ENCODE measurements at regions not wholly inside any gene's neighbourhood (a gene's known extent, or its start where the extent isn't known, plus 50 kb on each side); places are given as distances from the start of the nearest gene placed in this dataset.

- peak; percentile 41 for DNase-seq
Measured at GRCh38 chr14:62179367-62180018, 417.3 kb downstream of the SNAPC1 start.

- no peak for DNase-seq
Measured at GRCh38 chr14:62181591-62181990, 419.4 kb downstream of the SNAPC1 start.

- DNase-seq, result no peak
Measured at GRCh38 chr14:62185078-62185477, 422.9 kb downstream of the SNAPC1 start.

GRCh38 chr14:62187265-62187664, 425.0 kb downstream of the SNAPC1 start:
- no peak for DNase-seq

- no peak for DNase-seq
Measured at GRCh38 chr14:62189698-62190097, 427.5 kb downstream of the SNAPC1 start.

- DNase-seq, result no peak
Measured at GRCh38 chr14:62206456-62206855, 444.2 kb downstream of the SNAPC1 start.

GRCh38 chr14:62209287-62209899, 447.2 kb downstream of the SNAPC1 start:
- no peak for DNase-seq

- no peak for DNase-seq
Measured at GRCh38 chr14:62213516-62213915, 451.3 kb downstream of the SNAPC1 start.

- no peak for DNase-seq
Measured at GRCh38 chr14:62216121-62216520, 453.9 kb downstream of the SNAPC1 start.

- no peak for DNase-seq
Measured at GRCh38 chr14:62234849-62235248, 472.6 kb downstream of the SNAPC1 start.

GRCh38 chr14:62244221-62244620, 482.0 kb downstream of the SNAPC1 start:
- no peak for DNase-seq

- DNase-seq, result no peak
Measured at GRCh38 chr14:62247266-62247665, 485.0 kb downstream of the SNAPC1 start.

GRCh38 chr14:62251237-62251636, 489.0 kb downstream of the SNAPC1 start:
- DNase-seq, result no peak

- no peak for DNase-seq
Measured at GRCh38 chr14:62253171-62253570, 491.0 kb downstream of the SNAPC1 start.

- no peak for DNase-seq
Measured at GRCh38 chr14:62253911-62254310, 491.7 kb downstream of the SNAPC1 start.

GRCh38 chr14:62269204-62269603, 507.0 kb downstream of the SNAPC1 start:
- peak; percentile 30 for DNase-seq

- DNase-seq, result no peak
Measured at GRCh38 chr14:62270236-62270635, 508.0 kb downstream of the SNAPC1 start.

- no peak for DNase-seq
Measured at GRCh38 chr14:62280366-62280765, 518.1 kb downstream of the SNAPC1 start.

GRCh38 chr14:62283837-62284236, 521.6 kb downstream of the SNAPC1 start:
- DNase-seq, result no peak

- DNase-seq, result no peak
Measured at GRCh38 chr14:62289471-62289870, 527.3 kb downstream of the SNAPC1 start.

- no peak for DNase-seq
Measured at GRCh38 chr14:62301080-62301479, 538.9 kb downstream of the SNAPC1 start.

GRCh38 chr14:62301911-62302310, 539.7 kb downstream of the SNAPC1 start:
- no peak for DNase-seq

GRCh38 chr14:62303437-62303836, 541.2 kb downstream of the SNAPC1 start:
- DNase-seq, result no peak

- no peak for DNase-seq
Measured at GRCh38 chr14:62304257-62304656, 542.0 kb downstream of the SNAPC1 start.

GRCh38 chr14:62307844-62308243, 545.6 kb downstream of the SNAPC1 start:
- no peak for DNase-seq

Data from stimulated activated CD8-positive, alpha-beta memory T cell treated with anti-CD3 and anti-CD28 coated beads, Interleukin-4, amount 100 ng/mL, for 48 hours (primary cell).